HG03045 (cell line): ENCODE measurements at regions not wholly inside any gene's neighbourhood (a gene's known extent, or its start where the extent isn't known, plus 50 kb on each side); places are given as distances from the start of the nearest gene placed in this dataset.
"Not testable (repeated sequence)": the region's sequence is repeated elsewhere in the genome, so short reads cannot be mapped to it uniquely, and the experiment has no call there.

ENCODE experiments used
- ATAC-seq: cut with Tn5 transposase; IDR thresholded peaks from one replicate; pipeline ENCODE4 v1.9.1; 2021; ENCODE audit warnings: mild to moderate bottlenecking, moderate library complexity; ENCODE audit not compliant: unreplicated experiment

- peak; percentile 91 for ATAC-seq
These were observed 5393.1 kb upstream of the TPTE start for GRCh38 chr21:5128261-5128660.

- not testable (repeated sequence) for ATAC-seq
These were observed 5387.6 kb upstream of the TPTE start for GRCh38 chr21:5133824-5134223.

GRCh38 chr21:5136406-5136805 is 5385.0 kb upstream of the TPTE start:
- ATAC-seq = not testable (repeated sequence)

- ATAC-seq = not testable (repeated sequence)
These were observed 5384.4 kb upstream of the TPTE start for GRCh38 chr21:5137006-5137405.

- not testable (repeated sequence) for ATAC-seq
These were observed 5382.7 kb upstream of the TPTE start for GRCh38 chr21:5138687-5139086.

- not testable (repeated sequence) for ATAC-seq
These were observed 5381.9 kb upstream of the TPTE start for GRCh38 chr21:5139528-5139927.

- ATAC-seq = not testable (repeated sequence)
These were observed 5378.4 kb upstream of the TPTE start for GRCh38 chr21:5143011-5143410.

- not testable (repeated sequence) for ATAC-seq
These were observed 5376.7 kb upstream of the TPTE start for GRCh38 chr21:5144731-5145130.

- ATAC-seq = not testable (repeated sequence)
These were observed 5373.7 kb upstream of the TPTE start for GRCh38 chr21:5147685-5148084.

- ATAC-seq = not testable (repeated sequence)
These were observed 5372.2 kb upstream of the TPTE start for GRCh38 chr21:5149222-5149621.

- ATAC-seq = not testable (repeated sequence)
These were observed 5367.3 kb upstream of the TPTE start for GRCh38 chr21:5153842-5154640.

- peak; percentile 97 for ATAC-seq
These were observed 5366.8 kb upstream of the TPTE start for GRCh38 chr21:5154641-5154982.

GRCh38 chr21:5162693-5163574 is 5358.4 kb upstream of the TPTE start:
- ATAC-seq = not testable (repeated sequence)

- ATAC-seq = not testable (repeated sequence)
These were observed 5355.6 kb upstream of the TPTE start for GRCh38 chr21:5165829-5166228.
